Neural progenitor cell (in vitro differentiated cells): ENCODE measurements at regions not wholly inside any gene's neighbourhood (a gene's known extent, or its start where the extent isn't known, plus 50 kb on each side); places are given as distances from the start of the nearest gene placed in this dataset.

Experiments
- EZH2 ChIP-seq: fragments of 200-600 bp; sonication (generic); IDR thresholded peaks from 2 replicates; pipeline ENCODE4 v1.6.1; 2017; ENCODE audit warnings: antibody characterized with exemption, mild to moderate bottlenecking, moderate library complexity
- EZH2phosphoT487 ChIP-seq: fragments of 200-600 bp; sonication (generic); IDR thresholded peaks from 2 replicates; pipeline ENCODE4 v1.6.1; 2017; ENCODE audit warnings: antibody characterized with exemption
- TF ChIP-seq, protein P1 (sequence below): fragments of 200-600 bp; sonication (generic); IDR thresholded peaks from 2 replicates; pipeline ENCODE4 v1.5.1; 2017; ENCODE audit warnings: antibody characterized with exemption, mild to moderate bottlenecking

DNA sequence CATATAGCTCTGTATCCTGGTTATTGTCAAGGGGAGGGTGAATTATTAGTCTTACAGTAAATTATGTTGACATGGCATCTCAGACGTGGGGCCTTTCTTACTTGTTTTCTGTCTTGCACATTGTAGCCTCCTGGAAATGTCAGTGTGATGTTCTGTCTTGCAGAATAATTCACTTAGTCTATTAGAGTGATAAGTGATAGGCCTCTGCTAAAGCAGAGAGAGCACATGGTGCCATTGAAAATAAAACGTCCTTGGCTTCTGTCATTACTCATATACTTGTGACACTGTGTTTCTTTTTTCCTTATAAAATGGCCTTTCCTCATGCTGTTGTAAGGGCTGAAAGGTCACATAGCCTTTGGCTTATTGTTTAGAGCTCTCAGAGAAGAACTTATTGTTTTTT, 531.0 kb downstream of the EPM2A start:
- TF ChIP-seq, protein P1, sequence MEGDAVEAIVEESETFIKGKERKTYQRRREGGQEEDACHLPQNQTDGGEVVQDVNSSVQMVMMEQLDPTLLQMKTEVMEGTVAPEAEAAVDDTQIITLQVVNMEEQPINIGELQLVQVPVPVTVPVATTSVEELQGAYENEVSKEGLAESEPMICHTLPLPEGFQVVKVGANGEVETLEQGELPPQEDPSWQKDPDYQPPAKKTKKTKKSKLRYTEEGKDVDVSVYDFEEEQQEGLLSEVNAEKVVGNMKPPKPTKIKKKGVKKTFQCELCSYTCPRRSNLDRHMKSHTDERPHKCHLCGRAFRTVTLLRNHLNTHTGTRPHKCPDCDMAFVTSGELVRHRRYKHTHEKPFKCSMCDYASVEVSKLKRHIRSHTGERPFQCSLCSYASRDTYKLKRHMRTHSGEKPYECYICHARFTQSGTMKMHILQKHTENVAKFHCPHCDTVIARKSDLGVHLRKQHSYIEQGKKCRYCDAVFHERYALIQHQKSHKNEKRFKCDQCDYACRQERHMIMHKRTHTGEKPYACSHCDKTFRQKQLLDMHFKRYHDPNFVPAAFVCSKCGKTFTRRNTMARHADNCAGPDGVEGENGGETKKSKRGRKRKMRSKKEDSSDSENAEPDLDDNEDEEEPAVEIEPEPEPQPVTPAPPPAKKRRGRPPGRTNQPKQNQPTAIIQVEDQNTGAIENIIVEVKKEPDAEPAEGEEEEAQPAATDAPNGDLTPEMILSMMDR: no peak
- TF ChIP-seq EZH2 (no peak), EZH2phosphoT487 (no peak)
